GM19324 (cell line): ENCODE measurements at regions not wholly inside any gene's neighbourhood (a gene's known extent, or its start where the extent isn't known, plus 50 kb on each side); places are given as distances from the start of the nearest gene placed in this dataset.

ENCODE experiments used
- ATAC-seq: cut with Tn5 transposase; IDR thresholded peaks from one replicate; pipeline ENCODE4 v1.9.1; 2021; ENCODE audit warnings: mild to moderate bottlenecking, moderate library complexity; ENCODE audit not compliant: unreplicated experiment, low FRiP score

DNA sequence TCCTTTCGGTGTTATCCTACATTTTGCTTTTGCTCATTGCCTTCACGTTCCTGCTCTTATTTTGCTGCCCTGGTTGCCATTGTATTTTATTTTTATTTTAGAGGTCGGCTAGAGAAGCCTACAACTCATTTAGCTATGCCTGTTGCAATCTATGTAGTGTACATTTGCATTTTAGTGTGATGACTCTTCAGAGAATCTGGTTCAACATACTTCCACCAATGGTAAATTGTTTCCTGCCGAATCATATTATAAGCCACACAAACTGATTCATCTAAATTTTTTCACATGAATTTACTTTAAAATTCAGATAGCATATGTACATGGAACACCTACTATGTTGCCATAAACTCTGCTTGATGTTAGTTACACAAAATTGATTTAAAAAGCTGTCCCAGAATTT, 1596.9 kb downstream of the PLA2G4A start:
- ATAC-seq: no peak

DNA sequence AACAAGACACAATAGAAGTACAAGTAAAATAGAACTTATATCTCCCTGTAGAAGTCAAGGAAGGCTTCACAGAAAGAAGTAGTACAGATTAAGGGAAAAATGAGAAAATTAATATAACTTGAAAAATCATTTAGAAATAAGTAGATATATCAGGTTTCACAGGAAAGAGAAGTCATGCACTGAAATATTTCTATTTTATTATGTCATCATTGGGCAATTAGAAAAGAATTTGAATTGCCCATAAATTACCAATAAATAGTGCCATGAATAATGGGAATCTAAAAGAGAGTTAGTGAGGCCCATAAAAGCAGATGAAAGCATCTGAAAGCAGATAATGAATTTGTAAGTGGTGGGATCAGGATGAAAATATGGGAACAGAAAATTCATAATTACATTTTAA, 1597.8 kb downstream of the PLA2G4A start:
- no peak for ATAC-seq

DNA sequence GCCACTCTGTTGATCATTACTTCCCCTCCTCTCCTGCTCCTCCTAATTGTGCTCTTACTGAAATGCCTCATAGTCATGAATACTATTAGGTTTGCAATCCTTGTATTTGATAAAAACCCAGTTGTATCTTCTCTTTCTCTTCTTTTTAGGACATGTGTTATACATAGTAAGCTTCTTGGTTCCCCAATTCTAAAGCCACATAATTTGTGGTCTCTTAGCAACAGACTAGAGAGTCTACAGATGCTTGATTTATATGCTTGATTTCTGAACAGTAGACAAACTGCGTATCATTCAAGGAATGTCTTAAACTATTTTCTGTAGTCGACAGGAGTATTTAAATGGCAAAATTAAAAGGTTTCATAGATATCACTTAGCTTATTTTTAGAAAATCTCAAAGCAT, 1598.9 kb downstream of the PLA2G4A start:
- ATAC-seq: no peak

GRCh38 chr1:188429386-188429785, 1600.6 kb downstream of the PLA2G4A start:
- no peak for ATAC-seq

DNA sequence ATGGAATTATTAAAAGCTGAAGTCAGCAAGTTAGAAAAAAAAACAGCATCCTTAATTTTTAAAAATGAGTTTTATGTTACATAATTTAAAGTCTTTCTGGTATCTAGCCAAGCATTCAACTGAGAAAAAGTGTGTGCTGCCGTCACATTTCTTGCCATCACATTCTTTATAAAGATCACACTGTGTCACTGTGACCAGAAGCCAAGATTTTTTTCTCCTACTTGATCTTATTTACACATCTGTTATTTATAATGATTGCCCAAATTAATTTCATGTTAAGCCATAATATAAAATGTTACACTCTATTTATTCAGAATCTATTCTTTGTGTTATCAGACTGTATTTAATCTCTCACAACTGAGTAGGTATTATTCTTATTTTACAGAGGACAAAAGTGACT, 1603.7 kb downstream of the PLA2G4A start:
- no peak for ATAC-seq

GRCh38 chr1:188433425-188433824, 1604.7 kb downstream of the PLA2G4A start:
- ATAC-seq: no peak

DNA sequence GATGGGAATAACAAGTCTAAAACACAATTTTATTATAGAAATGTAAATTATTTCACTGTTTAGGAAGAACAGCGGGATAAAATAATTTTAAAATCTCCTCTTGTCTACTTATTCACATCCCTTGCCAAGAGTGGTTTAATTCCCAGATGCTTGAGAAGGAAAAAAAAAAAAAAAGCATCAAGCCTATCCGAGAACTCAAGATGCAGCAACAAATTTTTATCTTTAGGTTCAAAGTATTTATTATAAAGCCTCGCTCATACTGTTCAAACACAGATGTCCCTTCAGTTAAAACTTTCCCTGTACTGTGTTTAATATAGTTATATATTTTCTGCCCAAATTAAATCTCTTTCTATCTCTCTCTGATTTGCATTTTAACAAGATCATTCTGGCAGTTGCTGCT, 1615.8 kb downstream of the PLA2G4A start:
- no peak for ATAC-seq

- no peak for ATAC-seq
These were observed 1634.1 kb downstream of the PLA2G4A start for GRCh38 chr1:188462837-188463236.

GRCh38 chr1:188463919-188464318, 1635.2 kb downstream of the PLA2G4A start:
- ATAC-seq: no peak

DNA sequence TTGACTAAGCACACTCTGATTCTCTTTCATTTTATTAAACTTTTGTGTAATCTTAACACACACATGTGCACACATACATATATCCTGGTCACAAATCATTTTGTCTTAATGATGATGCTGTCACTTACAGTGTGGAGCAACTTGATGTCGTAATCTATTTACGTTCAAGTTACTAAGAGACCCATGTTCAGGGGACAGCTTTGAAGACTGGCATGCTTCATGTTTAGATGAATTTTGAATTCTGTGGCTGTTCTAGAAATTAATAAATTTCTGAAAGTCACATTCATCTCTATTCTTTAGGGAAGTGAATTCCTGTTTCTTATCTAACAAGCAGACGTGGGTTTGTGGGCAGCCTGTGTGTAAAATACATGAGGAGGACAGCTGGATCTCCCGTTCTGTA, 1637.8 kb downstream of the PLA2G4A start:
- no peak for ATAC-seq

DNA sequence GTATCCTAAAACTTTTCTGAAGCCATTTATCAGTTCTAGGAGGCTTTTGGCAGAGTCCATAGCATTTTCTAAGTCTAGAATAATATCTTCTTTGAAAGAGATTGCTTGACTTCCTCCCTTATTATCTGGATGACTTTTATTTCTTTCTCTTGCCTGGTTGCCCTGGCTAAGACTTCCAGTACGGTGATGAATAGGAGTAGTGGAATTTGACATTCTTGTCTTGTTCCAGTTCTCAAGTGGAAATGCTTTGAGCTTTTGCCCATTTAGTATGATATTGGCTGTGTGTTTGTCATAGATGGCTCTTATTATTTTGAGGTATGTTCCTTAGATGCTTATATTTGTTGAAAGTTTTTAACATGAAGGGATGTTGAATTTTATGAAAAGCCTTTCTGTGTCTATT, 1647.9 kb downstream of the PLA2G4A start:
- ATAC-seq: no peak

DNA sequence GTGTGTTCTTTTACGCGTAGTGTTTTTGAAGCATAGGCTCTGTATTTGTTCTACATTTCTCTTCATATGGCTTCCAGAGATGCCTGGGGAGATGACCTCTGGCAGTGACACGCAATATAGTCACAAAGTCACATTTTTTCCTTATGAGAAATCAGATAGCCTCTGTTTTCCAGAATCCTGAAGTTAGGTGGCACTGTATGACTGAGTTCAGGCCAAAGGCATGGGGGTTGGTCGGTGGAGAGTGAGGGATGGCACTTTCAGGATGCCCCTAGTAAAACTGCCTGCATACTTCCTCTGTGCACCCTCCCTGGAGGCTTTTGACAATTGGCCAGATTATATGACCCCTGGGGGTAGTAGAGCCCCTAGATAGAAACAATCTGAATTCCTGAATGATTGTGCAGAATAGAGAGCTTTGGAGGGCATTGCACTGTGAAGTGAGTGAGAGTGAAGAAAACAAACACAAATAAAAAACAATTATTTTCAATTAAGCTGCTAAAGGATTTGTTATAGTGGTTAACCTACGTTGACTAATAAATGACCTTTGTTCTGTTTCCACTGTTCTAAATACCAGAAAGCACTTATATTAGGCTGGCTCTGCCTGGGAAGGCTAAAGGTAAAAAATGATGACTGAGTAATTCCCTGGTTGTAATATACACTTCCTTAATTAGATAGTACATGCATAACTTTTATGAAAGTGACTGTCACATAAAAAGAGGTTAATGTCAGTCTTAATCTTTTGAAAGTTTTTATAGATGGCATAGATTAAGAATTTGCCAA, 1660.8 kb downstream of the PLA2G4A start:
- no peak for ATAC-seq

- ATAC-seq: no peak
These were observed 1667.8 kb downstream of the PLA2G4A start for GRCh38 chr1:188496506-188496905.

GRCh38 chr1:188497020-188497419, 1668.3 kb downstream of the PLA2G4A start:
- no peak for ATAC-seq

DNA sequence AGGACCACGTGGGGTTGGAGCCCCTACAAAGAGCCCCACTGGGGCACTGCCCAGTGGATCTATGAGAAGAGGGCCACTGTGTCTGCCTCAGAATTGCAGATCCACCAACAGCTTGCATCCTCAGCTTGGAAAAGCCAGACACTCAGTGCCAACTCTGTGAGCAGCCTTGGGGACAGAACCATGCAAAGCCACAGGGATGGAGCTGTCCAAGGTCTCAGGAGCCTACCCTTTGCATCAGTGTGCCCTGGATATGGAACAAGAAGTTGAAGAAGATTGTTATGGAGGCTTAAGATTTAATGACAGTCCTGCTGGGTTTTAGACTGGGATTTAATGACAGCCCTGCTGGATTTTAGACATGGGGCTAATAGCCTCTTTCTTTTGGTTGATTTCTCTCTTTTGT, 1670.9 kb downstream of the PLA2G4A start:
- ATAC-seq: no peak

DNA sequence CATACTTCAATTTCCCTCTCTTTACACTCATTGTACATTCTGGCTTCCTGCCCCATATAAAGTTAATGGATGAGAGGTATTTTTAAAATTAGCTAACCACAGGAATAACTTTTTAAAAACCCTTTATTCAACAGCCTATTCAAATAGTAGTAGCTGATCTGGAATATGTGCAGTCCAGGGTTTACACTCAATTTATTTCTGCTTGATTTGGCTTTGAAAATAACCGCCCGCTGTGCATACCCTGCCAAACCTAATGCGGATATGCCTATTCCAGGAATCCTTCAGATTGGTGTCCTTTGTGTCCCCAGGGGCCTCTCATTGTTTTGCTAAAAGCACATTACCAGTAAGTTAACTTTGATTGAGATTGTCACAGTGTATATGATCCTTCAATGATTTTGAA, 1686.2 kb downstream of the PLA2G4A start:
- no peak for ATAC-seq

- no peak for ATAC-seq
These were observed 1688.4 kb downstream of the PLA2G4A start for GRCh38 chr1:188517139-188517538.

- no peak for ATAC-seq
These were observed 1722.4 kb downstream of the PLA2G4A start for GRCh38 chr1:188551176-188551575.

- ATAC-seq: no peak
These were observed 1728.3 kb downstream of the PLA2G4A start for GRCh38 chr1:188557053-188557452.

- no peak for ATAC-seq
These were observed 1754.3 kb downstream of the PLA2G4A start for GRCh38 chr1:188582911-188583532.

DNA sequence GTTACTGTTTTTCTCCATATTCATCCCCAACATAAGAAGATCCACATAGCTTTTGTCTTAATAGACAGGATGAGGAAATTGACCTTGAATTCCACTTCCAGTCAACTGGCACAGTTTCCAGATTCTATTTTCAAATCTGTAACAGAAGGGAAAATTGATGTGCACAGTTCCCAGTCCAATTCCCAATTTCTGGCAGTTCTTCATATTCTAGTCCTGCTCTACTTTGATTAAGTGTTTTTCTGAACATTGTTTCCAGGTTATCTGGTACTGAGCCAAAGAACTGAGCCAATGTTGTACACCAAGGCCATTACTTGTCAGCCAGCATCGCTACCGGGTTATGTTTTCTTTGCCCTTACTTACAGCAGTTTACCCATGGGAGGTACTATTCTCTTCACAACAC, 1755.4 kb downstream of the PLA2G4A start:
- no peak for ATAC-seq

DNA sequence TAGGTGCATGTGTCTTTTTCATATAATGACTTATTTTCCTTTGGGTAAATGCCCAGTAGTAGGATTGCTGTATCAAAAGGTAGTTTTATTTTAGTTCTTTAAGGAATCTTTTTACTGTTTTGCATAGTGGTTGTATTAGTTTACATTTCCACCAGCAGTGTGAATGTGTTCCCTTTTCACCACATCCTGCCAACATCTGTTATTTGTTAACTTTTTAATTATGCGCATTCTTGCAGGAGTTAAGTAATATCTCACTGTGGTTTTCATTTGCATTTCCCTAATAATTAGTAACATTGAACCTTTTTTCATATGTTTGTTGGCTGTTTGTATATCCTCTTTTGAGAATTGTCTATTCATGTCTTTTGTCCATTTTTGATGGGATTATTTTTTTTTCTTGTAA, 1761.9 kb downstream of the PLA2G4A start:
- no peak for ATAC-seq
